MM.1S (cell line): ENCODE measurements at regions not wholly inside any gene's neighbourhood (a gene's known extent, or its start where the extent isn't known, plus 50 kb on each side); places are given as distances from the start of the nearest gene placed in this dataset.

ENCODE experiments used
- DNase-seq: peaks from one replicate; pipeline ENCODE4 v3.0.0-alpha.2; 2015
- H2AFZ ChIP-seq: fragments of 300-600 bp; sonication (generic); 2 replicates; pipeline ENCODE4 v1.6.0; 2016; ENCODE audit warnings: antibody characterized with exemption, low read length
- H3F3A ChIP-seq: fragments of 300-600 bp; sonication (generic); 2 replicates; pipeline ENCODE4 v1.6.1; 2016; ENCODE audit warnings: mild to moderate bottlenecking, antibody characterized with exemption, low read length, moderate library complexity, mixed read lengths; ENCODE audit not compliant: insufficient read depth
- H3K27ac ChIP-seq: fragments of 300-600 bp; sonication (generic); 2 replicates; pipeline ENCODE4 v1.5.1; 2016; ENCODE audit warnings: mild to moderate bottlenecking, low read length
- H3K27me3 ChIP-seq: fragments of 300-600 bp; sonication (generic); replicated peaks from 2 replicates; pipeline ENCODE4 v1.6.0; 2016; ENCODE audit warnings: low read length; ENCODE audit not compliant: insufficient read depth
- H3K36me3 ChIP-seq: fragments of 300-600 bp; sonication (generic); replicated peaks from 2 replicates; pipeline ENCODE4 v1.6.1; 2016; ENCODE audit warnings: mild to moderate bottlenecking, low read length, mixed read lengths; ENCODE audit not compliant: insufficient read depth
- H3K4me1 ChIP-seq: fragments of 300-600 bp; sonication (generic); 2 replicates; pipeline ENCODE4 v1.6.1; 2016; ENCODE audit warnings: low read length, mixed read lengths
- H3K4me2 ChIP-seq: fragments of 300-600 bp; sonication (generic); 2 replicates; pipeline ENCODE4 v1.6.0; 2016; ENCODE audit warnings: low read depth, low read length
- H3K4me3 ChIP-seq: fragments of 300-600 bp; sonication (generic); 2 replicates; pipeline ENCODE4 v1.5.1; 2016; ENCODE audit warnings: low read length, mixed read lengths
- H3K79me2 ChIP-seq: fragments of 300-600 bp; sonication (generic); 2 replicates; pipeline ENCODE4 v1.6.1; 2016; ENCODE audit warnings: mixed run types, low read length, mixed read lengths
- H3K9ac ChIP-seq: fragments of 300-600 bp; sonication (generic); 2 replicates; pipeline ENCODE4 v1.6.1; 2016; ENCODE audit warnings: low read length, mixed read lengths
- H3K9me2 ChIP-seq: fragments of 300-600 bp; sonication (generic); replicated peaks from 2 replicates; pipeline ENCODE4 v1.6.1; 2016; ENCODE audit warnings: mild to moderate bottlenecking, low read length, mixed read lengths; ENCODE audit not compliant: insufficient read depth
- H3K9me3 ChIP-seq: fragments of 300-600 bp; sonication (generic); replicated peaks from 2 replicates; pipeline ENCODE4 v1.6.1; 2016; ENCODE audit warnings: mild to moderate bottlenecking, low read length, mixed read lengths; ENCODE audit not compliant: insufficient read depth
- H4K20me1 ChIP-seq: fragments of 300-600 bp; sonication (generic); 2 replicates; pipeline ENCODE4 v1.6.1; 2016; ENCODE audit warnings: mild to moderate bottlenecking, low read length, moderate library complexity, mixed read lengths; ENCODE audit not compliant: insufficient read depth
- CTCF ChIP-seq: fragments of 300-600 bp; sonication (generic); IDR thresholded peaks from 2 replicates; pipeline ENCODE4 v1.5.1; 2016; ENCODE audit warnings: antibody characterized with exemption, low read length, mixed read lengths
- EZH2 ChIP-seq: fragments of 300-600 bp; sonication (generic); optimal IDR thresholded peaks from 2 replicates; pipeline ENCODE3; 2017; ENCODE audit warnings: low read depth, mild to moderate bottlenecking, antibody characterized with exemption, low read length, mixed read lengths
- EZH2phosphoT487 ChIP-seq: fragments of 300-600 bp; sonication (generic); IDR thresholded peaks from 2 replicates; pipeline ENCODE4 v1.6.1; 2018; ENCODE audit warnings: antibody characterized with exemption, low read length

- Histone ChIP-seq H3K9me3 (no peaks in the 10 kb centered on the region), H3K9me2 (no peaks in the 10 kb centered on the region), H3K4me2 (no peak overlapping the region), H2AFZ (no peak overlapping the region), H3F3A (no peaks in the 10 kb centered on the region), H3K36me3 (no peaks in the 10 kb centered on the region), H3K4me3 (no peak overlapping the region), H3K79me2 (no peaks in the 10 kb centered on the region), H3K27ac (no peak overlapping the region), H3K4me1 (no peaks in the 10 kb centered on the region), H3K27me3 (no peaks in the 10 kb centered on the region), H3K9ac (no peak overlapping the region), H4K20me1 (no peaks in the 10 kb centered on the region)
- TF ChIP-seq CTCF = no peak
- TF ChIP-seq EZH2 = no peak
- no peak for TF ChIP-seq EZH2phosphoT487
- DNase-seq = no peak
These were observed 121.9 kb downstream of the TSN start for GRCh38 chr2:121877366-121877765.

GRCh38 chr2:121880283-121880682 lies 124.8 kb downstream of the TSN start:
- no peak overlapping the region for H2AFZ ChIP-seq
- H3K36me3 ChIP-seq = no peaks in the 10 kb centered on the region

GRCh38 chr2:121881038-121881437 lies 125.6 kb downstream of the TSN start:
- H2AFZ ChIP-seq = no peak overlapping the region
- no peak overlapping the region for H3K4me3 ChIP-seq
- H3K4me1 ChIP-seq = no peaks in the 10 kb centered on the region
- H3K9me2 ChIP-seq = no peaks in the 10 kb centered on the region
- no peaks in the 10 kb centered on the region for H4K20me1 ChIP-seq
- no peaks in the 10 kb centered on the region for H3K79me2 ChIP-seq
- no peaks in the 10 kb centered on the region for H3F3A ChIP-seq
- no peak for DNase-seq
- no peak overlapping the region for H3K9ac ChIP-seq
- no peaks in the 10 kb centered on the region for H3K36me3 ChIP-seq
- no peak overlapping the region for H3K4me2 ChIP-seq
- H3K9me3 ChIP-seq = no peaks in the 10 kb centered on the region
- TF ChIP-seq EZH2phosphoT487 = no peak
- no peak for TF ChIP-seq CTCF
- no peak for TF ChIP-seq EZH2
- H3K27me3 ChIP-seq = no peaks in the 10 kb centered on the region
- H3K27ac ChIP-seq = no peak overlapping the region

More at GRCh38 chr2:121880283-121880682, 124.8 kb downstream of the TSN start:
- H4K20me1 ChIP-seq = no peaks in the 10 kb centered on the region
- TF ChIP-seq EZH2 (no peak), EZH2phosphoT487 (no peak), CTCF (no peak)
- H3K4me3 ChIP-seq = no peak overlapping the region
- H3K27ac ChIP-seq = no peak overlapping the region
- no peak overlapping the region for H3K4me2 ChIP-seq
- no peaks in the 10 kb centered on the region for H3K9me3 ChIP-seq
- no peaks in the 10 kb centered on the region for H3K27me3 ChIP-seq
- no peaks in the 10 kb centered on the region for H3F3A ChIP-seq
- H3K9me2 ChIP-seq = no peaks in the 10 kb centered on the region
- H3K4me1 ChIP-seq = no peaks in the 10 kb centered on the region
- DNase-seq = no peak
- H3K9ac ChIP-seq = no peak overlapping the region
- no peaks in the 10 kb centered on the region for H3K79me2 ChIP-seq
